ENCODE measurements at regions not wholly inside any gene's neighbourhood (a gene's known extent, or its start where the extent isn't known, plus 50 kb on each side); places are given as distances from the start of the nearest gene placed in this dataset.

- H3K27me3 ChIP-seq (ENCODE audit: insufficient read depth, low read length, poor library complexity) = no peaks in the 10 kb centered on the region
- H3K36me3 ChIP-seq (ENCODE audit: control insufficient read depth, insufficient read depth, low read length) = no peaks in the 10 kb centered on the region
- no peaks in the 10 kb centered on the region for H3K79me1 ChIP-seq (ENCODE audit: low read length)
- H3K9ac ChIP-seq (ENCODE audit: low read length) = no peak overlapping the region
- WGBS (ENCODE audit: extremely low coverage, insufficient coverage, low lambda C conversion rate) = no CpG with 5 or more reads among the region's 1 CpG
- H3K4me1 ChIP-seq (ENCODE audit: control insufficient read depth, low read depth, low read length) = peaks cover 11% of the 10 kb centered on the region
- H2BK15ac ChIP-seq (replicated peaks; ENCODE audit: low read depth) = no peak overlapping the region
- H3K27ac ChIP-seq (ENCODE audit: low read depth, low read length) = no peak overlapping the region
- H3K79me2 ChIP-seq (ENCODE audit: control insufficient read depth, insufficient read depth, low read length) = no peaks in the 10 kb centered on the region
- H3K4ac ChIP-seq (ENCODE audit: low read depth, low read length) = no peak overlapping the region
- H3K4me3 ChIP-seq (ENCODE audit: low read length) = no peak overlapping the region
- DNase-seq = peak; percentile 9
- H2BK120ac ChIP-seq (ENCODE audit: low read depth, low read length) = no peak overlapping the region
- H3K23ac ChIP-seq (ENCODE audit: low read length) = no peak overlapping the region
- no peak overlapping the region for H3K18ac ChIP-seq (ENCODE audit: low read length)
- H3K4me2 ChIP-seq (ENCODE audit: low read length) = no peak overlapping the region
- no peak overlapping the region for H4K8ac ChIP-seq (ENCODE audit: low read depth, low read length)
- H4K5ac ChIP-seq (ENCODE audit: low read length) = no peak overlapping the region
- H2AK5ac ChIP-seq (ENCODE audit: low read length) = no peak overlapping the region
- H2BK5ac ChIP-seq (ENCODE audit: low read length) = no peak overlapping the region
- H3K56ac ChIP-seq (ENCODE audit: low read length) = no peak overlapping the region
Observed at GRCh38 chr15:92271179-92271578, 122.5 kb upstream of the ST8SIA2 start.

GRCh38 chr15:92272106-92272505 is 121.6 kb upstream of the ST8SIA2 start:
- no peak overlapping the region for H2BK120ac ChIP-seq (ENCODE audit: low read depth, low read length)
- no peak overlapping the region for H3K23ac ChIP-seq (ENCODE audit: low read length)
- no CpG with 5 or more reads among the region's 1 CpG for WGBS (ENCODE audit: extremely low coverage, insufficient coverage, low lambda C conversion rate)
- no peak overlapping the region for H4K5ac ChIP-seq (ENCODE audit: low read length)
- peaks cover 6% of the 10 kb centered on the region for H3K4me1 ChIP-seq (ENCODE audit: control insufficient read depth, low read depth, low read length)
- H3K56ac ChIP-seq (ENCODE audit: low read length) = no peak overlapping the region
- DNase-seq = peak; percentile 53
- no peaks in the 10 kb centered on the region for H3K79me1 ChIP-seq (ENCODE audit: low read length)
- no peaks in the 10 kb centered on the region for H3K79me2 ChIP-seq (ENCODE audit: control insufficient read depth, insufficient read depth, low read length)
- no peak overlapping the region for H3K18ac ChIP-seq (ENCODE audit: low read length)
- H3K4me3 ChIP-seq (ENCODE audit: low read length) = no peak overlapping the region
- H2AK5ac ChIP-seq (ENCODE audit: low read length) = no peak overlapping the region
- H3K36me3 ChIP-seq (ENCODE audit: control insufficient read depth, insufficient read depth, low read length) = no peaks in the 10 kb centered on the region
- H4K8ac ChIP-seq (ENCODE audit: low read depth, low read length) = no peak overlapping the region
- no peak overlapping the region for H3K4ac ChIP-seq (ENCODE audit: low read depth, low read length)
- H2BK15ac ChIP-seq (replicated peaks; ENCODE audit: low read depth) = no peak overlapping the region
- no peak overlapping the region for H3K9ac ChIP-seq (ENCODE audit: low read length)
- H3K4me2 ChIP-seq (ENCODE audit: low read length) = no peak overlapping the region
- H2BK5ac ChIP-seq (ENCODE audit: low read length) = no peak overlapping the region
- H3K27me3 ChIP-seq (ENCODE audit: insufficient read depth, low read length, poor library complexity) = no peaks in the 10 kb centered on the region
- no peak overlapping the region for H3K27ac ChIP-seq (ENCODE audit: low read depth, low read length)

- no peak overlapping the region for H2BK120ac ChIP-seq (ENCODE audit: low read depth, low read length)
- no peaks in the 10 kb centered on the region for H3K79me2 ChIP-seq (ENCODE audit: control insufficient read depth, insufficient read depth, low read length)
- no peak overlapping the region for H2BK15ac ChIP-seq (replicated peaks; ENCODE audit: low read depth)
Observed at GRCh38 chr15:92273286-92273685, 120.4 kb upstream of the ST8SIA2 start.

GRCh38 chr15:92273723-92274122 is 120.0 kb upstream of the ST8SIA2 start:
- Histone ChIP-seq H3K4me1 (ENCODE audit: control insufficient read depth, low read depth, low read length) (no peaks in the 10 kb centered on the region), H3K9ac (ENCODE audit: low read length) (no peak overlapping the region), H3K79me1 (ENCODE audit: low read length) (no peaks in the 10 kb centered on the region), H4K8ac (ENCODE audit: low read depth, low read length) (no peak overlapping the region), H3K36me3 (ENCODE audit: control insufficient read depth, insufficient read depth, low read length) (no peaks in the 10 kb centered on the region), H3K4me3 (ENCODE audit: low read length) (no peak overlapping the region), H3K18ac (ENCODE audit: low read length) (no peak overlapping the region), H3K4ac (ENCODE audit: low read depth, low read length) (no peak overlapping the region), H4K5ac (ENCODE audit: low read length) (no peak overlapping the region), H3K4me2 (ENCODE audit: low read length) (no peak overlapping the region), H3K56ac (ENCODE audit: low read length) (no peak overlapping the region), H2BK15ac (replicated peaks; ENCODE audit: low read depth) (no peak overlapping the region), H3K27me3 (ENCODE audit: insufficient read depth, low read length, poor library complexity) (no peaks in the 10 kb centered on the region), H2BK120ac (ENCODE audit: low read depth, low read length) (no peak overlapping the region), H2BK5ac (ENCODE audit: low read length) (no peak overlapping the region), H2AK5ac (ENCODE audit: low read length) (no peak overlapping the region), H3K23ac (ENCODE audit: low read length) (no peak overlapping the region), H3K27ac (ENCODE audit: low read depth, low read length) (no peak overlapping the region), H3K79me2 (ENCODE audit: control insufficient read depth, insufficient read depth, low read length) (no peaks in the 10 kb centered on the region)
- no peak for DNase-seq
- no CpG with 5 or more reads among the region's 6 CpGs for WGBS (ENCODE audit: extremely low coverage, insufficient coverage, low lambda C conversion rate)

More at GRCh38 chr15:92273286-92273685, 120.4 kb upstream of the ST8SIA2 start:
- Histone ChIP-seq H4K8ac (ENCODE audit: low read depth, low read length) (no peak overlapping the region), H3K4me1 (ENCODE audit: control insufficient read depth, low read depth, low read length) (peaks cover 1% of the 10 kb centered on the region), H3K18ac (ENCODE audit: low read length) (no peak overlapping the region), H3K27ac (ENCODE audit: low read depth, low read length) (no peak overlapping the region), H3K4ac (ENCODE audit: low read depth, low read length) (no peak overlapping the region), H4K5ac (ENCODE audit: low read length) (no peak overlapping the region), H3K9ac (ENCODE audit: low read length) (no peak overlapping the region), H3K23ac (ENCODE audit: low read length) (no peak overlapping the region), H2AK5ac (ENCODE audit: low read length) (no peak overlapping the region), H3K27me3 (ENCODE audit: insufficient read depth, low read length, poor library complexity) (no peaks in the 10 kb centered on the region), H3K79me1 (ENCODE audit: low read length) (no peaks in the 10 kb centered on the region), H3K4me2 (ENCODE audit: low read length) (no peak overlapping the region), H3K36me3 (ENCODE audit: control insufficient read depth, insufficient read depth, low read length) (no peaks in the 10 kb centered on the region), H3K56ac (ENCODE audit: low read length) (no peak overlapping the region), H3K4me3 (ENCODE audit: low read length) (no peak overlapping the region), H2BK5ac (ENCODE audit: low read length) (no peak overlapping the region)
- WGBS (ENCODE audit: extremely low coverage, insufficient coverage, low lambda C conversion rate) = no CpG with 5 or more reads among the region's 3 CpGs
- DNase-seq = no peak

GRCh38 chr15:92277776-92278175 is 115.9 kb upstream of the ST8SIA2 start:
- Histone ChIP-seq H2BK5ac (ENCODE audit: low read length) (no peak overlapping the region), H2BK120ac (ENCODE audit: low read depth, low read length) (no peak overlapping the region), H3K4ac (ENCODE audit: low read depth, low read length) (no peak overlapping the region), H3K4me1 (ENCODE audit: control insufficient read depth, low read depth, low read length) (no peaks in the 10 kb centered on the region), H3K27me3 (ENCODE audit: insufficient read depth, low read length, poor library complexity) (no peaks in the 10 kb centered on the region), H3K18ac (ENCODE audit: low read length) (no peak overlapping the region), H2BK15ac (replicated peaks; ENCODE audit: low read depth) (no peak overlapping the region), H3K79me2 (ENCODE audit: control insufficient read depth, insufficient read depth, low read length) (no peaks in the 10 kb centered on the region), H3K23ac (ENCODE audit: low read length) (no peak overlapping the region), H4K8ac (ENCODE audit: low read depth, low read length) (no peak overlapping the region), H3K36me3 (ENCODE audit: control insufficient read depth, insufficient read depth, low read length) (no peaks in the 10 kb centered on the region), H3K27ac (ENCODE audit: low read depth, low read length) (no peak overlapping the region), H3K79me1 (ENCODE audit: low read length) (no peaks in the 10 kb centered on the region), H4K5ac (ENCODE audit: low read length) (no peak overlapping the region), H3K56ac (ENCODE audit: low read length) (no peak overlapping the region), H3K4me2 (ENCODE audit: low read length) (no peak overlapping the region), H3K4me3 (ENCODE audit: low read length) (no peak overlapping the region), H3K9ac (ENCODE audit: low read length) (no peak overlapping the region), H2AK5ac (ENCODE audit: low read length) (no peak overlapping the region)
- no CpG with 5 or more reads among the region's 1 CpG for WGBS (ENCODE audit: extremely low coverage, insufficient coverage, low lambda C conversion rate)
- peak; percentile 49 for DNase-seq

GRCh38 chr15:92283813-92284212 is 109.9 kb upstream of the ST8SIA2 start:
- no peak overlapping the region for H3K4me2 ChIP-seq (ENCODE audit: low read length)
- H2BK15ac ChIP-seq (replicated peaks; ENCODE audit: low read depth) = no peak overlapping the region
- H3K4ac ChIP-seq (ENCODE audit: low read depth, low read length) = no peak overlapping the region
- no peak overlapping the region for H3K18ac ChIP-seq (ENCODE audit: low read length)
- H2BK5ac ChIP-seq (ENCODE audit: low read length) = no peak overlapping the region
- no CpG with 5 or more reads among the region's 2 CpGs for WGBS (ENCODE audit: extremely low coverage, insufficient coverage, low lambda C conversion rate)
- no peak overlapping the region for H2AK5ac ChIP-seq (ENCODE audit: low read length)
- no peak overlapping the region for H4K5ac ChIP-seq (ENCODE audit: low read length)
- H2BK120ac ChIP-seq (ENCODE audit: low read depth, low read length) = no peak overlapping the region
- no peak for DNase-seq
- no peaks in the 10 kb centered on the region for H3K4me1 ChIP-seq (ENCODE audit: control insufficient read depth, low read depth, low read length)
- H3K4me3 ChIP-seq (ENCODE audit: low read length) = no peak overlapping the region
- H3K9ac ChIP-seq (ENCODE audit: low read length) = no peak overlapping the region
- no peaks in the 10 kb centered on the region for H3K79me2 ChIP-seq (ENCODE audit: control insufficient read depth, insufficient read depth, low read length)
- H3K27me3 ChIP-seq (ENCODE audit: insufficient read depth, low read length, poor library complexity) = no peaks in the 10 kb centered on the region
- no peaks in the 10 kb centered on the region for H3K79me1 ChIP-seq (ENCODE audit: low read length)
- no peaks in the 10 kb centered on the region for H3K36me3 ChIP-seq (ENCODE audit: control insufficient read depth, insufficient read depth, low read length)
- no peak overlapping the region for H3K27ac ChIP-seq (ENCODE audit: low read depth, low read length)
- H3K56ac ChIP-seq (ENCODE audit: low read length) = no peak overlapping the region
- no peak overlapping the region for H4K8ac ChIP-seq (ENCODE audit: low read depth, low read length)
- no peak overlapping the region for H3K23ac ChIP-seq (ENCODE audit: low read length)

All from mesendoderm (in vitro differentiated cells).